ENCODE measurements at regions not wholly inside any gene's neighbourhood (a gene's known extent, or its start where the extent isn't known, plus 50 kb on each side); places are given as distances from the start of the nearest gene placed in this dataset.

GRCh38 chr12:91622981-91623380, 440.4 kb upstream of the DCN start:
- no peak for TF ChIP-seq CTCF (IDR thresholded peaks at IDR 0.05)
- TF ChIP-seq POLR2AphosphoS5 (IDR thresholded peaks at IDR 0.05; ENCODE audit: insufficient read depth in 1 of 2, low read depth in 1 of 2), result no peak
